ENCODE measurements at regions not wholly inside any gene's neighbourhood (a gene's known extent, or its start where the extent isn't known, plus 50 kb on each side); places are given as distances from the start of the nearest gene placed in this dataset.

DNA sequence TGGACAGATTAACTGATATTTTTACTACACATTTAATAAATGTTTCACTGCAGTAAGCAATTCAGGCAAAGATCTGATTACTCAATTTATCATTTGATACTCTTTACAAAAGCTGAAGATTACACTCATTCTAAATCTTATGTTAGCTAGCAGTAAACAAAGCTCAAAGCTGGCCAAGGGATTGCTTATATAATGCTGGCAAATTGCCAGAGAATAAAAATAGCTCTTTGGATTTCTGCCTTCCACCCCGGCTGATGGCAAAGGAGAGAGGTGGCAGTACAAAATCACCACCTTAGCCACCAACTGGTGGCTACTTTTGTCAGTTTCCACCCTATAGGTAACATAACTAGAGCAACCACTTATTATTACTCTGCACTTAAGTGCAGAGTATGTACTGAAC lies 320.5 kb downstream of the FSIP2 start:
- ATAC-seq (no peak), DNase-seq (no peak)
- intact Hi-C loops (cut with DNase I, micrococcal nuclease) = no loop called here

DNA sequence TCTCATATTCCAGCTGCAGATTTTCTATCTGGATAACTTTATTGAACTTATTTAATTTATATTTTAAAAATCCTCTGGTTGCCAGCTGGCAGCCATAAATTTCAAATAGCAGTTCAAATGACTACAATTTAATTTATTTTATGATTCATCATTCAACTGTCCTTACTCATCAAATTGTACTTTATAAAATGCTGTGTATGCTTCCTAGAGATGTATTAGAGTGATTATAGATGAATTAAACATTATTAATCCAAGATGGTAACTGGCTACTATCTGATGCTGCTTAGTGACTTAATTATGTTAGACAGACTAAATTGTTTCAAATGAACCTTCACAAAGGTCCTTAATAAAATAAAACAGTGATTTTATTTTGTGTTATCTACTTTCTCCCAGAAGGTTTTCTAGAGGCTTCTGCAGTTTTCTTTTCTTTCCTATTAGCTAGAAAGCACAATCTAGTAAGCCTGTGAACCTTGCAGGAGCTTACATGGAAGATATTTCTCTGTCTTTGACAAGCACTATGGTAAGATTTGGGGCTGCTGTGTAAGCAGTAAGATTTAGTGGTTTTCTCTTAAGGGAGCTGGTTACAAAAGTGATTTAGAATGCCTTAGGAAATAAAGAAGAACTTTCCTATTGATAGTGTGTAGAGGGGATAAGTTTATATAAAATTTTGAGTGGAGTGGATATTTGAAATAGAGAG lies 322.3 kb downstream of the FSIP2 start:
- ATAC-seq (no peak), DNase-seq (no peak)
- intact Hi-C loops (cut with DNase I, micrococcal nuclease) = no loop called here

DNA sequence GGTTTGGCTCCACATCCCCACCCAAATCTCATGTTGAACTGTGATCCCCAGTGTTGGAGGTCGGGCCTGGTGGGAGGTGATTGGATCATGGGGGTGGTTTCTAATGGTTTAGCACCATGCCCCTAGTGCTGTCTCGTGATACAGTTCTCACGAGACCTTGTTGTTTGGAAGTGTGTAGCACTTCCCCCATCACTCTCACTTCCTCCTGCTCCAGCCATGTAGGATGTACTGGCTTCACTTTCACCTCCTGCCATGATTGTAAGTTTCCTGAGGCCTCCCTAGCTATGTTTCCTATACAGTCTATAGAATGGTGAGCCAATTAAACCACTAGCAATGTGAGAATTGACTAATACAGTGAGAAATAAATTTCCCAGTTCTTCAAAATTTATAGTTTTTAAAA lies 325.9 kb downstream of the FSIP2 start:
- no peak for ATAC-seq
- intact Hi-C loops (cut with DNase I, micrococcal nuclease) = no loop called here
- no peak for DNase-seq

DNA sequence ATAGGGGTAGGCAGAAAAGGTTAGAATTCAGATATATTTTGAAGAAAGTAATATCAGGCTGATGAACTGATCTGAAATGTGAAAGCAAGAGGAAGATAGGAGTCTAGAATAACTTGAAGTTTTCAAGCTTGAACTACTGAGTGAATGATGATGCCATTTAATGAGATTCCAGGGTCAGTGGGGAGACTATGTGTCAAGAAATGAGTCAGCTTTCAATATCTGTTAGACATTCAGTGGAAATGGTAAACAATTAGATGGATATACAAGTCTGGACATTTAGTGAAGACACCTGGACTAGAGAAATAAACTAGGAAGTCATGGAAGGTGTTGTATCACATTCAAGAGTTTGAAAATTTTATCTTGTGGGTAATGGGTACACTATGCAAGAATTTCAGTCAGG lies 326.9 kb downstream of the FSIP2 start:
- ATAC-seq = no peak
- DNase-seq = no peak
- intact Hi-C loops (cut with DNase I, micrococcal nuclease) = no loop called here

DNA sequence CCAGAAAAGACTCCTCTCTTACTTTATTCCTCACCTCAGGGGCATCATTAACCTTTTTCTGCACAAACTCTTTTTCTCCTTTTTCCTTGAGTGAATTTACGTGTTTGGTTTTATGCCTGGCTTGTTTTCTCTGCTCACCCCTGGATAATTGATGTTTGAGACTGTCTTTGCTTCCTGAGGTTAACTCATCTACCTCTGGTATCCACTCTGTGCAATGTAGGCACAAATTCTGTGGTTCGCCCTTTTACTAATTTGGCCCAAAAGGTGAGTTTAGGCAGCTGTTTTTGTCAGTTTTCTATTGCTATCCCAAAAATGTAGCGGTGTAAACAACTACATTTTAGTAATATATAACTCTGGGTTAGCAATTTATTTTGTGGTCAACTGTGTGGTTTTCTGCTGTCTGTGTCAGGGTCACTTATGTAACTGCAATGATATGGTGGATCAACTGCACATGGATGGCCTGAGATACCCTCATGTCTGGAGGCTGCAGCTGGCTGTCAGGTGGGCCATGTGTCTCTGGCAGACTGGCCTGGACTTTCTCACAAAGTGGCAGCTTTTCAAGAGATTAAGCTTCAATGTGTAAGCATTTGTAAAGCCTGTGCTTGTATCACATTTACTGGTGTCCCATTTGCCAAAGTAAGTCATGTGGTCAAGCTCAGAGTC lies 329.7 kb downstream of the FSIP2 start:
- DNase-seq (no peak), ATAC-seq (no peak)
- intact Hi-C loops (cut with DNase I, micrococcal nuclease) = no loop called here

DNA sequence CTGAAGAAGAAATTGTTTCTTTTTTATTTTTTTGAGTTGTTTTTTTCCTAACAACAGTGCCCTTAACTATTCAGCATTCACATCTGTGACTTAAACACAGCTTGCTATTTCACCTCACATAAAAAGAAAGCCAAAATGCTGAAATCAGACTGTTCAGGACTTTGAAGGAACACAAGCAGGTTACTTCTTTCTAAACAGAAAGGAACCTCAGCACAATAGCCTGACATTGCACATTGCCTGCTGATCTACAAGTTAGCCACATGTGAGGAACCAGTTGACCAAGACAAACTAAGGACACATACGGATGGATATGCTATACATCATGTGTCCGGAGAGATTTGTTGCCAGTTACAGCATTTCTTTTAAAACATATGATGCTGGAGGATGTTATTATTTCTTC lies 331.1 kb downstream of the FSIP2 start:
- intact Hi-C loops (cut with DNase I, micrococcal nuclease) = no loop called here
- ATAC-seq (no peak), DNase-seq (no peak)

DNA sequence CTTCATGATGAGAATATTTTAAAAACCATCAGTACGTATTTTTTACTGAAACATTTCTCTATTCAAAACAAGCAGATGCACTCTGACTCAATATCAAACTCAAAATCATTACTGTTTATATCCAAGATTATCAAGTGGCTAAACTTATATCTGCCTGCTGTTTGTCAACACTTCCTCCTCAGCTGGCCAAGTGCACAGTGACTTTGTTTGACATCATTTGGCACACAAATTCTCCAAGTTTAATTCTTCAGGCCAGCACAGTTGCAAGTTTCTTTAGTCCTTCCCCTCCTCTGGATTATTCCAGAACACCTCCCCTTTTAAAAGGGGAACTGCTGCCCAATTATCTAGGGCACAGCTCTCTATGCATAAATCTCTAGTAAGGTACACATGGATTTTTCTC lies 346.6 kb downstream of the FSIP2 start:
- intact Hi-C loops (cut with DNase I, micrococcal nuclease) = no loop called here
- ATAC-seq = no peak
- DNase-seq = no peak

DNA sequence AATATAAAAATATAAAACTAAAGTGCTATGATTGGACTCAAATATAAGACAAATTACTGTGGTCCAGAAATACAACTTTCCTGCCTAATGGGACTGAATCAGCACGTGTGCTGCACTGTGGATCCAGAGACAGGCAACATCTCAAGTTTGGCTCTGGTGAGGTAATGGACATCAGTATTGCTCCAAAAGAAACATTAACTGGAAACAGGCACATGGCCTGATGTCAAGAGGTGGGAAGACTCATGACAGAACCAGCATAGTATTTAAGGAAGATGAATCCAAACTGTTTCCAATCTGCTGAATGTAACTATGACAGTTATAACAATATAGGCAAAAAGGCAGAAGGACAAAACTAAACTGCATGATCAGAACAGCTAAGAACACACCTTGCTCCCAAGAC lies 354.6 kb downstream of the FSIP2 start:
- intact Hi-C loops (cut with DNase I, micrococcal nuclease) = no loop called here
- ATAC-seq = no peak
- DNase-seq = no peak

DNA sequence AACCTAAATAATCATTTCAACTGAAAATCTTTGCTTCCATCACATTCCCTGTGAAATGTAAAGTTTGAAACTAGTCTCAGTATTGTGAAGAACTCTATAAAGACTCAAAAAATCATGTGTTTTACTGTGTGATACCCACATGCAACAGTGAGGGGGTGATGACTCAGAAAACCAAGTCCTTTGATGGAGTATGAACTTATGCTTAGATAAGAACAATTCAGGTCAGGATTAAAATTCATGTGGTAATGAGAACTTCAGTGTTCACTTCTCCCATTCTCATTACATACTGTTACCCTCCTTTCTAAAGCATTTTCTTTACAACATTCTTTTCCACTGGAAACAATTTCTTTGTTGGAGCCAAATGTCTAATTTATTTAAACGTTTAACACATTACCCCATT lies 360.2 kb downstream of the FSIP2 start:
- no peak for ATAC-seq

DNA sequence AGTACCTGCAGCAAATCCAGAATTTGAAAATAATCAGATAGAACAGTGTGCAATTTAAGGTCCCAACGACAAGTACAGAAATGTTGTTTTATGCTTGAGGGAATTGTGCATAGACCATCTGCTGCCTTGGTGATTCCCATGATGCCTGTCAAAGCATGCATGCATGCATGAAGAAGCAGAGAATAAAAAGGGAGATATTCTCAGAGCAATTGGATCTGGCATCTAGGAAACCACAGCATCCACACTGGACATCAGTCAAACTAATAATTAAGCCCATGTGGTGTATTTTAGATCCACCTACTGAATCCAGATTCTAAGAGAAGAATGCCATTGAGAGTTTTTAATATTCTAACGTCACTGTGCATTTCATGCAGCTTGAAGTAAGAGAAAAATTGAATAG lies 361.2 kb downstream of the FSIP2 start:
- intact Hi-C loops (cut with DNase I, micrococcal nuclease) = no loop called here
- ATAC-seq = no peak
- DNase-seq = no peak

More for the DNA sequence above, 360.2 kb downstream of the FSIP2 start:
- intact Hi-C loops (cut with DNase I, micrococcal nuclease) = no loop called here
- no peak for DNase-seq

DNA sequence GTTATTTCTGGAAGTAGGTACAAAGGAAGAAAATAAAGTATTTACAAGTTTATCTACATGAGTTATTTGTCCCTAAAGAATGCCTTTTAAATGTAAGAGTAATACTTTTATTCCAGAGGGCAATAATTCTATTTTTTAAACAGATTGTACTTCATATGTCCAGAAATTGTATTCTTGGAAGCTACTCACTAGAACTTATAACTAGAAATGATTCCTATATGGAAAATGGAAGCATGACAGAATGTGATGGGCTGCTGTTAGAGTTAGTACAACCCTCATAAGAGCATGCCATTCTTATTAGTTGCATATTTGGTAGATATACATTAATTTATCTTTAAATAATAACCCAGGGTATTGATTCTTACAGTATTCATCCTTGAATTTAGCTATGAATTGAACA lies 362.0 kb downstream of the FSIP2 start:
- DNase-seq (no peak), ATAC-seq (no peak)
- intact Hi-C loops (cut with DNase I, micrococcal nuclease) = no loop called here

DNA sequence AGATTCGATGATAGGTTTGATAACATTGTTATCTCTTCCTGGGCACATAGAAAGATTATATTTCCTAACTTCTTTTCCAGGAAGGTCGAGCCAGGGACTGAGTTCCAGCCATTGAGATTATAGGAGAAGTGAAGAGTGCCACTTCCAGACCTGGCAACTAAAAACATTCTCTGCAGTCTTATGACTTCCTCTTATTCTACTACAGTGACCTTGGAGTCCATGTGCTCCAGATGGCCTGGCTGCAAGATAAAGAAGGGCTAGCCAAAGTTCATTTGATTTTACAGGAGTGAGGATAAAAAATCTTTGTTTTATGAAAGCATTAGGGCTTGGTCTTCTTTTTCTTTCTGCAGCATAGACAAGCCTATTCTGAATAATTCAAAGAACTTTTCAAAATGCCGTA lies 363.0 kb downstream of the FSIP2 start:
- ATAC-seq = peak; percentile 46
- intact Hi-C loops (cut with DNase I, micrococcal nuclease) = no loop called here
- DNase-seq = no peak

DNA sequence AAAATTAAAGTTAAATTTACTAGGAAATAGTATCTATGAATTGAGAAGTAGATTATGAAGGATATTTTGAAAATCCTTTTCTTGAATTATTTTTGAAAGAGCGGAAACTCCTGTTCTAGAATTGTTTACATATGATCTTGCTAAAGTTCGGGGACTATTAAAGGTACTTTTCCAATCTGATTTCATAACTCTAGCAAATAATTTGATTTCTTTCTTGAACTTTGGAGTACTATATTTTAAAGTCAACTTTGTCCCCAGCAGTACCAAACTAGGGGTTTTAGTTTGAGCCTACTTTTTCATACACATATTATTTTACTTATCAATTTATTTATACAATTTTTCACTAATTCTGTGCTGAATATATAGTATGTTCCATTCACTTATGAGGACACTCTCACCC lies 364.7 kb downstream of the FSIP2 start:
- no peak for DNase-seq
- no peak for ATAC-seq
- intact Hi-C loops (cut with DNase I, micrococcal nuclease) = no loop called here

DNA sequence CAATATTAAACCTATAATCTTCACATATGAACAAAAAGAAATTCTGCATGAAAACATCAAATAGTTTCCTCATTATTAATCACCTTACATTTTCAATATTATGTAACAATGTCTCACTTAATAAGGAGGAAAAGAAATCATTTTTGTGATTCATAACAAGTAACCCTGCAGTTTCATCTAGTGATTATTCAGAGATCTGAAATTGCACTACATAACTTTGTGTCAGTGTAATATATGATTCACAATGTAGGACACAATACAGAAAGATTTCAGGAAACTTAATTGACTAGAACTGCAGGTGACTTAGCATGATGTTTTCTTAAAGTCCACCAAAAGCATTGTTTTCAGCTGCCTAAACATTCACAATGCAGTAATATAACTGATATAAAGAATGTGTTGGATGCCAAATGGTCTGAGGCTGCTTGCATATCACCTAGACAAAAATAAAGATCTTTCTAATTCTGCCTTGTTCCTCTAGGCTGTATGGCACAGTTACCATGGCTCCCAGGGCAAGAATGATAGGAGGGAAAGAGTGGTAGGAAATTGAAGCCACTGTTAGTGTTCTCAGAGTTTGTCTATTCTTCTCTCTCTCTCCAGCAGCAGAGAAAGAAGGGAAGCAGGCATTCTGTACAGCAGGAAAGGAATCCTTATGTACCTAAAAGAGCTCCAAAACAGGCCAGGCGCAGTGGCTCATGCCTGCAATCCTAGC lies 366.6 kb downstream of the FSIP2 start:
- intact Hi-C loops (cut with DNase I, micrococcal nuclease) = no loop called here
- DNase-seq = no peak

DNA sequence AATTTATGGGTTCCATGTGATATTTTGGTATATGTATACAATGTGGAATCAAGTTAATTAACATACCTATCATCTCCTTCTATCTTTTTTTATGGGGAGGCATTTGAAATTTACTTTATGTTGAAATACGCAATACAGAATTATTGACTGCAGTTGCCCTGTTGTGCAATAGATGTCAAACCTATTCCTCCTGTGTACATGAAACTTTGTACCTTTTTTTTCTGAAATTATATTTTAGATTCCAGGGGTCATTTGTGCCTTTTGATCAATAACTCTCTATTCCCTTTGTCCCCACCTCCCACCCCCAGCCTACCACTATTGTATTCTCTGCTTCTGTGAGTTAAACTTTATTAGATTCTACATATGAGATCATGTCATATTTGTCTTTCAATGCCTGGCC lies 369.9 kb downstream of the FSIP2 start:
- intact Hi-C loops (cut with DNase I, micrococcal nuclease) = no loop called here
- ATAC-seq = no peak
- DNase-seq = no peak

More for the DNA sequence above, 366.6 kb downstream of the FSIP2 start:
- no peak for ATAC-seq

DNA sequence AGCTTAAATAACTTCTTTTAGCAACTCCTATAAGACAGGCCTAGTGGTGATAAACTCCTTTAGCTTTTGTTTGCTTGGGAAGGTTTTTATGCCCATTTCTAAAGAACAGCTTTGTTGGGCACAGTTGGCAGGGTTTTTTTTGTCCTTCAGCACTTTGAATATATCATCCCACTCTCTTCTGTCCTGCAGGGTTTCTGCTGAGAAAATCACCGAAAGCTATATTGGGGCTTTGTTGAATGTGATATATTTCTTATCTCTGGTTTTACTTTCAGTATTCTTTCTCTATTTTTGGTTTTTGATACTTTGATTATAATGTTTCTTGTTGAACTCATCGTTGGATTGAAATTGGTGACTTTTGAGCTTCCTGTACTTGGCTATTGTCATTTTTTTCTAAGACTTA lies 372.8 kb upstream of the ZC3H15 start:
- DNase-seq (no peak), ATAC-seq (no peak)
- intact Hi-C loops (cut with DNase I, micrococcal nuclease) = no loop called here

DNA sequence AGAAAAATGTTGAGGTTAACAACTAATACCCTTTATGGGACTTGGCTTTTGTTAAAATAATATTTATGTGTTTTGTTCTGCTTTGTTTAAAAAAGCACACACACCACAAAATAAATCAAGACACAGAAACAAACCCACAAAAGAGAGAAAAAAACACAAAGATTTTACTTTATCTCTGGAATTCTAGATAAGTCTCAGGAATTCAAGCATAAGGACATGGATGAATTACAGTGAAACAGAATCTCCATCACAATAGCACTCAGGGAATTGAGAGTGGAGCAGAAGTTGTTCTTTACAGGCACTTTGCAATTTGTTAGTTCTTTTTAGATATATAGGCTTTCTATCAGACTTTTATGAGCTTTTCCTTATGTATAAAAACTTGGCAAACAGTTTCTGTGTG lies 360.9 kb upstream of the ZC3H15 start:
- no peak for ATAC-seq
- intact Hi-C loops (cut with DNase I, micrococcal nuclease) = no loop called here
- DNase-seq = no peak

DNA sequence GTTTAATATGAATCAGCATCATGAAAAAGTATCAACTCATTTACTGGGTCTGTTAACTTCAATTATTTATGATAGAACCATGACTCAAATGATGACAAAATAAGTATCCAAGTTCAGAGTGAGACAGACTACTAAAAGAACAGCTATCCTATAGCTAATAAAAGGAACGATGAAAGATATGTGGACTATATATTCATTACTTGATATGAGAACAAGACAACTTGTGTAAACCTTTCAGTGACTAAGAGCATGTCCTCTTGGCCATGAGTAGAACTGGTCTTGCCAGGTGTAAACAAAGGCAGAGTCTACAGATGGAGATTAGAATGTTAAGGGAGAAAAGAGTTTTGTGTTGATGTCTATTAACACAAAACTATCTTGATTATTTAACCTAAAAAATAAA lies 360.4 kb upstream of the ZC3H15 start:
- no peak for DNase-seq
- intact Hi-C loops (cut with DNase I, micrococcal nuclease) = no loop called here

DNA sequence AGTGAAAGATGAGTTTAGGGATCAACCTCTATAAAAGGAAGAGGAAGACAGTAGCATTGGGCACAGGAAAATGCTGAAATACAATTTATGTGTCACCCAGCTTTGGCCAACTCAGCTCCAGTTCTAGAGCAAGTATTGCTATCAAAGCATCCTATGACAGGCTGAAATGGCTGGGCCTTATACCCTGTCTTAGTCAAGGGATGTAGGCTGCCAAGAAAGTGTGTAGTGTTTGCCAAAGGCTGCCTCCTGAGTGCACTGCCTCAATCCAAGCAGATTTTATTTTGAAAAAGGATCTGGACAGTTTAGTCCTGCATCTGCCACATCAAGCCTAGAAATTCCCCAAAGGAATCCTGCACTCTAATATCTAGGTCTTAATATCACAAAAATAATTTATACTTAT lies 359.9 kb upstream of the ZC3H15 start:
- DNase-seq (no peak), ATAC-seq (no peak)
- intact Hi-C loops (cut with DNase I, micrococcal nuclease) = no loop called here

More for the DNA sequence above, 360.4 kb upstream of the ZC3H15 start:
- no peak for ATAC-seq

DNA sequence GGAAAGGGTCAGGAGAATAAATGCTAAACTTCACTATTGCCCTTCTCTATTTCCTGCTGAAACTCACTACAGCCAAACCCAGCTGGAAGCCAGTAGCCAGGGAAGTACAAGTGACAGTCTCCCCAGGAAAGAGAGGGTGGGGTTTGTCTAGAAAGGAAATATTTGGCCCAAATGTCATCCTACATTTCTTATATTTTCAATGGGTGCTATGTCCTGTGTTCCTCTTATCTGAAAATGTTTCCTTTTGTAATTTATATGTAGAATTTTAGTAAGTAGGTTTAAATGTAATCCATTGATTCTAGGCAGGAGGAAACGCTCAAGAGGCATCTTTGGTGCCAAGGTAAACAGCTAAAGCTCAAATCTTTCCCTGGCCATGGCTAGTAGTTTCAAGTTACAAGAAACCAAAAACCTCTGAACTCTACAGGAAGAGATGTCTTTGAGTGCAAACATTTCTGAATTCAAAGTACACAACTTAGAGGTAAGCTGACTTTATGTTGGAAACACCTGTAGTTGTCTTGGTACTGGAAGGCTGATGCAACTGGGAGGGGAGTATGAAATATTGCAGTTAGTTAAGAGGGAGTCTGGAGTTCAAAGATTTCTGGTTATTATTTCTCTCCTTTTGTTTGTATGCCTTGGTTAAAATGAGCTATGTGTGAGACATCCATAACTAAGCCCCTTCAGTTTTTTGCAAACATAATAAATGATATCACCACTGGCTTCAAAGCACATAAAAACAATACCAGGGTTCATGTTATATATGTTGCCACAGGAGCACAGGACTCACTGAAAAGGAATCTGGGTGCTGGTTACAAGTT lies 356.1 kb upstream of the ZC3H15 start:
- intact Hi-C loops (cut with DNase I, micrococcal nuclease) = no loop called here
- ATAC-seq (peak; percentile 46), DNase-seq (no peak)

Data from left colon (tissue), 2 donors.